HepG2 (cell line): ENCODE measurements at regions not wholly inside any gene's neighbourhood (a gene's known extent, or its start where the extent isn't known, plus 50 kb on each side); places are given as distances from the start of the nearest gene placed in this dataset.

ENCODE experiments used
- ATAC-seq: fragments of 200-7000 bp; cut with Tn5 transposase; 3 replicates; pipeline ENCODE4 v1.9.1; 2020; ENCODE audit warnings: mild to moderate bottlenecking, moderate library complexity
- BruUV-seq: library from RNA; stranded (reverse); fragments of 400-500 nt; replicated peaks from 2 replicates; lab custom pipeline; 2021; lab: Mats Ljungman, UMichigan
- CTCF ChIA-PET: fragments of 300-600 bp; formaldehyde crosslinking; extraction: SDS; loops from one replicate; lab custom pipeline; 2021; ENCODE audit warnings: low total read pairs, inconsistent platforms, low intra/inter-chr PET ratio; lab: Yijun Ruan, JAX
- POLR2A ChIA-PET: fragments of 350-600 bp; sonication (Branson Sonifier 250); formaldehyde crosslinking; loops from one replicate; lab custom pipeline; 2020; ENCODE audit warnings: antibody characterized with exemption, inconsistent platforms; lab: Yijun Ruan, JAX
- DNase-seq: peaks from one replicate; pipeline ENCODE4 v3.0.0-alpha.2; 2015; ENCODE audit warnings: low spot score
- FAIRE-seq: peaks from 3 replicates; lab custom pipeline; 2011; peaks lifted over from hg19 to GRCh38; lab: Jason Lieb, UNC
- H2AFZ ChIP-seq: one replicate; pipeline ENCODE4 v1.6.1; 2011; ENCODE audit warnings: low read length, inconsistent platforms
- H3K27ac ChIP-seq: fragments of 300-600 bp; 3 replicates; pipeline ENCODE4 v1.8.0; 2011; ENCODE audit warnings: mixed run types, mild to moderate bottlenecking, mixed read lengths, low read length, inconsistent platforms; ENCODE audit not compliant: insufficient read depth; ENCODE audit errors: extremely low read length
- H3K27me3 ChIP-seq, 2 experiments: fragments of 200-600 bp in 1 of 2; 2 replicates in 1 of 2; 3 replicates in 1 of 2; pipeline versions ENCODE4 v1.6.0 to v1.8.0; 2011; ENCODE audit warnings: low read length in 2 of 2, mild to moderate bottlenecking in 2 of 2, moderate library complexity in 2 of 2, inconsistent platforms in 1 of 2; ENCODE audit not compliant: insufficient read depth in 2 of 2, control insufficient read depth in 1 of 2
- H3K36me3 ChIP-seq, 2 experiments: fragments of 200-600 bp in 1 of 2; replicated peaks in 1 of 2; 2 replicates in 1 of 2; 3 replicates in 1 of 2; pipeline versions ENCODE4 v1.5.1 to v1.8.0; 2011; ENCODE audit warnings: low read length in 2 of 2, inconsistent platforms in 1 of 2; ENCODE audit not compliant: insufficient read depth in 2 of 2, control insufficient read depth in 1 of 2
- H3K4me1 ChIP-seq: 2 replicates; pipeline ENCODE4 v1.5.1; 2012; ENCODE audit warnings: low read length, inconsistent platforms; ENCODE audit not compliant: insufficient read depth
- H3K4me2 ChIP-seq: 2 replicates; pipeline ENCODE4 v1.6.0; 2011; ENCODE audit warnings: low read depth, low read length, inconsistent platforms
- H3K4me3 ChIP-seq, 3 experiments: fragments of 200-600 bp in 1 of 3; sonication (generic), shearing (Covaris generic) in 1 of 3; replicated peaks in 1 of 3; 2 replicates each; pipeline ENCODE4 v1.5.1; 2011 to 2016; ENCODE audit warnings: low read length in 3 of 3, inconsistent platforms in 2 of 3, low read depth in 2 of 3, mild to moderate bottlenecking in 2 of 3, control low read depth in 1 of 3, mixed read lengths in 1 of 3; ENCODE audit not compliant: insufficient read depth in 1 of 3
- H3K79me2 ChIP-seq: one replicate; pipeline ENCODE4 v1.6.1; 2011; ENCODE audit warnings: low read length, inconsistent platforms; ENCODE audit not compliant: insufficient read depth
- H3K9ac ChIP-seq: 2 replicates; pipeline ENCODE4 v1.6.0; 2011; ENCODE audit warnings: mild to moderate bottlenecking, low read depth, low read length, inconsistent platforms; ENCODE audit not compliant: insufficient read depth
- H3K9me3 ChIP-seq: 2 replicates; pipeline ENCODE4 v1.5.1; 2012; ENCODE audit warnings: mild to moderate bottlenecking, low read length
- H4K20me1 ChIP-seq: 2 replicates; pipeline ENCODE4 v1.6.0; 2011; ENCODE audit warnings: inconsistent platforms, mild to moderate bottlenecking, low read length, moderate library complexity; ENCODE audit not compliant: insufficient read depth
- BORCS8-MEF2B ChIP-seq: sonication (generic); formaldehyde crosslinking; IDR thresholded peaks from 2 replicates; pipeline ENCODE4 v1.8.0; 2022; ENCODE audit warnings: mild to moderate bottlenecking, missing genetic modification reagents
- HHEX ChIP-seq: IDR thresholded peaks from 2 replicates; pipeline ENCODE4 v1.6.1; 2016; ENCODE audit warnings: control low read depth
- HNF4G ChIP-seq, 2 experiments: sonication (generic) in 1 of 2; formaldehyde crosslinking in 1 of 2; IDR thresholded peaks; 2 replicates each; pipeline versions ENCODE4 v1.4.0 to v1.6.1; 2011 to 2020; ENCODE audit warnings: borderline replicate concordance in 2 of 2, low read depth in 2 of 2, mild to moderate bottlenecking in 2 of 2, low read length in 1 of 2, missing genetic modification reagents in 1 of 2, moderate library complexity in 1 of 2
- KLF6 ChIP-seq: IDR thresholded peaks from 2 replicates; pipeline ENCODE4 v1.8.0; 2016; ENCODE audit warnings: missing biosample characterization, missing genetic modification reagents
- MBD4 ChIP-seq: IDR thresholded peaks from 2 replicates; pipeline ENCODE4 v1.6.1; 2012; ENCODE audit warnings: low read length, inconsistent platforms, borderline replicate concordance
- RBM22 ChIP-seq: fragments of 200-400 bp; formaldehyde crosslinking; optimal IDR thresholded peaks from 2 replicates; pipeline ENCODE3; 2017; ENCODE audit warnings: mild to moderate bottlenecking, low read length, moderate library complexity
- ZNF577 ChIP-seq: sonication (generic); formaldehyde crosslinking; IDR thresholded peaks from 2 replicates; pipeline ENCODE4 v1.4.0; 2020; ENCODE audit warnings: mild to moderate bottlenecking, low read depth, missing genetic modification reagents, borderline replicate concordance
- WGBS: methylation state at CpG from one replicate; pipeline ENCODE4 v1.1.6; 2017; ENCODE audit warnings: low lambda C conversion rate; 5-methylcytosine and 5-hydroxymethylcytosine counted together
- in situ Hi-C: cut with HindIII; loops from 2 replicates; pipeline ENCODE4 v1.10.0; 2017; ENCODE audit warnings: low pct_unique_long_range_greater_than_20kb; ENCODE audit not compliant: extremely low pct_ligation_motif_present
- intact Hi-C: fragments of 100-400 bp; cut with micrococcal nuclease; formaldehyde crosslinking; loops from one replicate; pipeline ENCODE4 v1.10.0; 2022; ENCODE audit not compliant: unreplicated experiment
- TF ChIP-seq, protein P1 (sequence below): sonication (generic); IDR thresholded peaks from 2 replicates; pipeline ENCODE4 v1.6.1; 2016; ENCODE audit warnings: low read depth, borderline replicate concordance
- TF ChIP-seq, protein P2 (sequence below): sonication (generic); formaldehyde crosslinking; IDR thresholded peaks from 2 replicates; pipeline ENCODE4 v1.4.0; 2020; ENCODE audit warnings: missing genetic modification reagents
- TF ChIP-seq, protein P3 (sequence below): sonication (generic); formaldehyde crosslinking; IDR thresholded peaks from 2 replicates; pipeline ENCODE4 v1.5.0; 2020; ENCODE audit warnings: missing genetic modification reagents

DNA sequence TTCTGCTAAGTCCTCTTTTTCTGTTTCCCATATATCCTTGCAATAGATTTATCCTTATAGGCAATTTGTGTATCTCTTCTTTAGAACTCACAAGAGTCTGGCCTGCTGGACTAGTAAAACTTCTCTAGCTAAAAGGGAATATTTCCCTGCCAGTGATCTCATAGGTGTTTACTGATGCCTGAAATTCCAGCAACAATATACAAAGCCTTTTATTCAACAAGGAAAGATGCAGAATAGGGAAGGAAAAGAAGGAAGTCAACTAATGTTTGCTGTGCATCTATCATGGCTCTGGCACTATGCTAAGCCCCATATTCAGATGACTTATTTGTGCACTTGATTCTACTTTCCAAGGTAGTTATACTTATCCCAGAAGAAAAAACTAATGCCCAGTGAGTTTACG lies 160.0 kb upstream of the DMRTA1 start:
- FAIRE-seq, result no peak
- Histone ChIP-seq H3K36me3 (no peaks in the 10 kb centered on the region), H2AFZ (no peak overlapping the region), H3K27me3 (no peaks in the 10 kb centered on the region; a peak in 1 of 5 replicates), H3K4me2 (no peak overlapping the region), H3K79me2 (no peaks in the 10 kb centered on the region), H3K9me3 (no peaks in the 10 kb centered on the region), H3K4me3 (no peak overlapping the region), H3K4me1 (no peaks in the 10 kb centered on the region), H4K20me1 (no peaks in the 10 kb centered on the region), H3K27ac (no peak overlapping the region), H3K9ac (no peak overlapping the region)
- TF ChIP-seq BORCS8-MEF2B (CRISPR knock-in tag) (no peak), MBD4 (no peak)
- TF ChIP-seq, protein P1, sequence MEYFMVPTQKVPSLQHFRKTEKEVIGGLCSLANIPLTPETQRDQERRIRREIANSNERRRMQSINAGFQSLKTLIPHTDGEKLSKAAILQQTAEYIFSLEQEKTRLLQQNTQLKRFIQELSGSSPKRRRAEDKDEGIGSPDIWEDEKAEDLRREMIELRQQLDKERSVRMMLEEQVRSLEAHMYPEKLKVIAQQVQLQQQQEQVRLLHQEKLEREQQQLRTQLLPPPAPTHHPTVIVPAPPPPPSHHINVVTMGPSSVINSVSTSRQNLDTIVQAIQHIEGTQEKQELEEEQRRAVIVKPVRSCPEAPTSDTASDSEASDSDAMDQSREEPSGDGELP, result no peak
- no peak for ATAC-seq
- intact Hi-C loops (no loop called here), in situ Hi-C loops (no loop called here)
- WGBS, result 84% methylated on average over 1 of the region's 1 CpG
- BruUV-seq, result no TSS peak
- POLR2A ChIA-PET, result no interaction called here
- CTCF ChIA-PET, result no interaction called here
- no peak for DNase-seq

DNA sequence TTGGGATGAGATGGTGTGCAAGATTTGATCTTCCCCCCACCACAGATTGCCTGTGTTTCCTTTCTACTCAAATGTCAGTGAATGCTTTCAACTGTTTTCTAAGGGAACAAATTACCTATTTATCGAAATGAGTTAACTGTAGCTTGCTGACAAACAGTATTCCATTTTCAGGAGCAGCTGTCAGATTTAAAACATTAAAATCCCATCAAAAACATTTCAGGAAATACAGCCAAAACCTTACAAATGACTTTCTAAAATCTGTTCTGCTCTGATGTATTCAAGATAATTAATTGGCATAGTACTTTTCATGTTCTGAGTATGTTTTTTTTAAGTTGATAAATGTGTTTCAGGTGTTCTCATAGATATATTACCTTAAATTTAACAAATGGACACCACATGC lies 158.0 kb upstream of the DMRTA1 start:
- TF ChIP-seq ZNF577 (no peak), HHEX (CRISPR knock-in tag) (no peak), KLF6 (no peak), RBM22 (no peak), HNF4G (IDR thresholded peaks at IDR 0.05; ENCODE audit: borderline replicate concordance, low read depth, low read length) (no peak), HNF4G (CRISPR knock-in tag; IDR thresholded peaks at IDR 0.05; ENCODE audit: borderline replicate concordance, low read depth) (no peak)
- TF ChIP-seq, protein P2, sequence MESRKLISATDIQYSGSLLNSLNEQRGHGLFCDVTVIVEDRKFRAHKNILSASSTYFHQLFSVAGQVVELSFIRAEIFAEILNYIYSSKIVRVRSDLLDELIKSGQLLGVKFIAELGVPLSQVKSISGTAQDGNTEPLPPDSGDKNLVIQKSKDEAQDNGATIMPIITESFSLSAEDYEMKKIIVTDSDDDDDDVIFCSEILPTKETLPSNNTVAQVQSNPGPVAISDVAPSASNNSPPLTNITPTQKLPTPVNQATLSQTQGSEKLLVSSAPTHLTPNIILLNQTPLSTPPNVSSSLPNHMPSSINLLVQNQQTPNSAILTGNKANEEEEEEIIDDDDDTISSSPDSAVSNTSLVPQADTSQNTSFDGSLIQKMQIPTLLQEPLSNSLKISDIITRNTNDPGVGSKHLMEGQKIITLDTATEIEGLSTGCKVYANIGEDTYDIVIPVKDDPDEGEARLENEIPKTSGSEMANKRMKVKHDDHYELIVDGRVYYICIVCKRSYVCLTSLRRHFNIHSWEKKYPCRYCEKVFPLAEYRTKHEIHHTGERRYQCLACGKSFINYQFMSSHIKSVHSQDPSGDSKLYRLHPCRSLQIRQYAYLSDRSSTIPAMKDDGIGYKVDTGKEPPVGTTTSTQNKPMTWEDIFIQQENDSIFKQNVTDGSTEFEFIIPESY (CRISPR knock-in tag), result no peak
- TF ChIP-seq, protein P3, sequence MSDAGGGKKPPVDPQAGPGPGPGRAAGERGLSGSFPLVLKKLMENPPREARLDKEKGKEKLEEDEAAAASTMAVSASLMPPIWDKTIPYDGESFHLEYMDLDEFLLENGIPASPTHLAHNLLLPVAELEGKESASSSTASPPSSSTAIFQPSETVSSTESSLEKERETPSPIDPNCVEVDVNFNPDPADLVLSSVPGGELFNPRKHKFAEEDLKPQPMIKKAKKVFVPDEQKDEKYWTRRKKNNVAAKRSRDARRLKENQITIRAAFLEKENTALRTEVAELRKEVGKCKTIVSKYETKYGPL (CRISPR knock-in tag), result no peak
- no peaks in the 10 kb centered on the region for H3K79me2 ChIP-seq
- FAIRE-seq, result no peak
- no peak overlapping the region for H2AFZ ChIP-seq
- H3K9me3 ChIP-seq, result no peaks in the 10 kb centered on the region
- in situ Hi-C loops, result no loop called here
- no peak for DNase-seq
- no peaks in the 10 kb centered on the region for H3K36me3 ChIP-seq
- H3K27ac ChIP-seq, result no peak overlapping the region
- 6% methylated on average over 1 of the region's 1 CpG for WGBS
- no TSS peak for BruUV-seq
- ATAC-seq, result no peak
- no peaks in the 10 kb centered on the region for H3K4me1 ChIP-seq
- no peaks in the 10 kb centered on the region for H4K20me1 ChIP-seq
- no peak overlapping the region for H3K4me3 ChIP-seq
- ChIA-PET CTCF (no interaction called here), POLR2A (no interaction called here)
- no peak overlapping the region for H3K9ac ChIP-seq
- intact Hi-C loops, result no loop called here
- H3K27me3 ChIP-seq, result no peaks in the 10 kb centered on the region; a peak in 1 of 5 replicates
- H3K4me2 ChIP-seq, result no peak overlapping the region
